Adrenal gland (tissue), 9 donors: ENCODE measurements at regions not wholly inside any gene's neighbourhood (a gene's known extent, or its start where the extent isn't known, plus 50 kb on each side); places are given as distances from the start of the nearest gene placed in this dataset.

Experiments used
- DNase-seq, 7 donors: peaks; one replicate each; pipeline ENCODE4 v3.0.0-alpha.2; 2019 to 2020
- H3K27ac ChIP-seq, 5 donors: fragments of 200-600 bp; sonication (generic) in 4 of 5; 1 replicate in 3 of 5; 2 replicates in 2 of 5; pipeline versions ENCODE4 v1.5.1 to v1.8.0; 2016 to 2020; ENCODE audit warnings: mild to moderate bottlenecking in 1 of 5
- H3K27me3 ChIP-seq: fragments of 200-600 bp; 2 replicates; pipeline ENCODE4 v1.8.0; 2021
- H3K36me3 ChIP-seq, 2 donors: fragments of 200-600 bp; replicated peaks in 1 of 2; 1 replicate in 1 of 2; 2 replicates in 1 of 2; pipeline versions ENCODE4 v1.5.1 to v1.8.0; 2018 to 2022
- H3K4me1 ChIP-seq, 2 donors: fragments of 200-600 bp; replicated peaks in 1 of 2; 1 replicate in 1 of 2; 2 replicates in 1 of 2; pipeline versions ENCODE4 v1.5.1 to v1.8.0; 2018 to 2021
- H3K4me3 ChIP-seq, 4 donors: fragments of 200-600 bp; sonication (generic) in 3 of 4; one replicate each; pipeline ENCODE4 v1.5.1; 2016 to 2018
- H3K9me3 ChIP-seq, 3 donors: fragments of 200-600 bp; sonication (generic) in 1 of 3; replicated peaks in 1 of 3; 1 replicate in 2 of 3; 2 replicates in 1 of 3; pipeline versions ENCODE4 v1.5.1 to v1.8.0; 2016 to 2021
- POLR2A ChIP-seq, 2 donors: fragments of 450-650 bp; IDR thresholded peaks; one replicate each; pipeline ENCODE4 v1.6.1; 2017; ENCODE audit warnings: antibody characterized with exemption in 2 of 2, mild to moderate bottlenecking in 2 of 2, moderate library complexity in 1 of 2
- WGBS, 4 donors: extraction: QIAGEN DNeasy Blood & Tissue Kit in 2 of 4; methylation state at CpG; one replicate each; pipeline versions ENCODE4 v1.1.5 to v1.1.7; 2013 to 2017; 5-methylcytosine and 5-hydroxymethylcytosine counted together
- intact Hi-C, 2 donors: fragments of 100-400 bp; cut with DNase I; formaldehyde crosslinking; loops; one replicate each; pipeline versions ENCODE4 v1.14.1 to v1.15.0; 2022 to 2023
- TF ChIP-seq, protein P1 (sequence below), 6 experiments: fragments of 450-650 bp in 4 of 6; fragments of 200-600 bp in 2 of 6; sonication (generic) in 1 of 6; IDR thresholded peaks; 1 replicate in 5 of 6; 2 replicates in 1 of 6; pipeline versions ENCODE4 v1.5.1 to v1.8.0; 2016 to 2021; ENCODE audit warnings: antibody characterized with exemption in 6 of 6, mild to moderate bottlenecking in 2 of 6, moderate library complexity in 1 of 6
- donor health status: healthy with polysubstance abuse.
- donor health status: Bipolar disorder and iron deficiency.
- donor health status: DM: yes; HTN: yes; CAD: no.
- donor health status: DM: no; HTN: no; CAD: no.
- donor health status: DM: no; HTN: no; CAD: no.

DNA sequence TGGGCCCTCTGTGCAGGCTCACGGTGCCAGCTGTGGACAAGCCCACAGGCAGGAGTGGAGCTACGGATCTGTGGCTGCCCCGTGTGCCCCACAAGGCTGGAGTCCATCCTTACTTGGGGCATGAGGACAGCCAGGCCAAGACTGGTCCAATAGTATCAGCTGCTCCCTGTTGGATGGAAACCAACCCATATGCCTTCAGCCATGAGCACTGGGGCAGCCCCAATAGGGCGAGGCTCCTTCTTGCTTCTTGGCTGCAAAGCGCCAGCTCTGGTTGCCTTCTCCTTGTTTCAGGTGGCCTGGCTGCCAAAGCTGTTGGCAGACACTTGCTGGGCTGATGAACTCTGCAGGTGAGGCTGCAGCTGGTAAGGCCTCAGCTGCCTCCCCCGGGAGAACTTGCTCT, 188.0 kb downstream of the ENGASE start:
- 81 to 87% (median 86%) methylated on average over 3 to 6 of the region's 6 CpGs for WGBS, 4 donors
- Histone ChIP-seq H3K4me1 (no peaks in the 10 kb centered on the region), H3K9me3 (no peaks in the 10 kb centered on the region), H3K27ac (no peak overlapping the region), H3K36me3 (no peaks in the 10 kb centered on the region), H3K27me3 (peaks cover under 1% of the 10 kb centered on the region), H3K4me3 (no peak overlapping the region)
- intact Hi-C loops, result no loop called here
- no peak for DNase-seq
- TF ChIP-seq, protein P1, sequence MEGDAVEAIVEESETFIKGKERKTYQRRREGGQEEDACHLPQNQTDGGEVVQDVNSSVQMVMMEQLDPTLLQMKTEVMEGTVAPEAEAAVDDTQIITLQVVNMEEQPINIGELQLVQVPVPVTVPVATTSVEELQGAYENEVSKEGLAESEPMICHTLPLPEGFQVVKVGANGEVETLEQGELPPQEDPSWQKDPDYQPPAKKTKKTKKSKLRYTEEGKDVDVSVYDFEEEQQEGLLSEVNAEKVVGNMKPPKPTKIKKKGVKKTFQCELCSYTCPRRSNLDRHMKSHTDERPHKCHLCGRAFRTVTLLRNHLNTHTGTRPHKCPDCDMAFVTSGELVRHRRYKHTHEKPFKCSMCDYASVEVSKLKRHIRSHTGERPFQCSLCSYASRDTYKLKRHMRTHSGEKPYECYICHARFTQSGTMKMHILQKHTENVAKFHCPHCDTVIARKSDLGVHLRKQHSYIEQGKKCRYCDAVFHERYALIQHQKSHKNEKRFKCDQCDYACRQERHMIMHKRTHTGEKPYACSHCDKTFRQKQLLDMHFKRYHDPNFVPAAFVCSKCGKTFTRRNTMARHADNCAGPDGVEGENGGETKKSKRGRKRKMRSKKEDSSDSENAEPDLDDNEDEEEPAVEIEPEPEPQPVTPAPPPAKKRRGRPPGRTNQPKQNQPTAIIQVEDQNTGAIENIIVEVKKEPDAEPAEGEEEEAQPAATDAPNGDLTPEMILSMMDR (IDR thresholded peaks at IDR 0.05), result no peak
- no peak for TF ChIP-seq POLR2A (IDR thresholded peaks at IDR 0.05)

- Histone ChIP-seq H3K27ac (no peak overlapping the region), H3K36me3 (no peaks in the 10 kb centered on the region), H3K4me3 (no peak overlapping the region), H3K27me3 (no peaks in the 10 kb centered on the region), H3K4me1 (no peaks in the 10 kb centered on the region), H3K9me3 (no peaks in the 10 kb centered on the region)
- no peak for DNase-seq
- TF ChIP-seq POLR2A (IDR thresholded peaks at IDR 0.05), result no peak
- TF ChIP-seq, protein P1 (IDR thresholded peaks at IDR 0.05), result no peak
- intact Hi-C loops, result no loop called here
- WGBS, 4 donors, result 49 to 68% (median 66%) methylated on average over 11 to 23 of the region's 23 CpGs
These were observed 186.9 kb downstream of the ENGASE start for GRCh38 chr17:79261355-79262072.

DNA sequence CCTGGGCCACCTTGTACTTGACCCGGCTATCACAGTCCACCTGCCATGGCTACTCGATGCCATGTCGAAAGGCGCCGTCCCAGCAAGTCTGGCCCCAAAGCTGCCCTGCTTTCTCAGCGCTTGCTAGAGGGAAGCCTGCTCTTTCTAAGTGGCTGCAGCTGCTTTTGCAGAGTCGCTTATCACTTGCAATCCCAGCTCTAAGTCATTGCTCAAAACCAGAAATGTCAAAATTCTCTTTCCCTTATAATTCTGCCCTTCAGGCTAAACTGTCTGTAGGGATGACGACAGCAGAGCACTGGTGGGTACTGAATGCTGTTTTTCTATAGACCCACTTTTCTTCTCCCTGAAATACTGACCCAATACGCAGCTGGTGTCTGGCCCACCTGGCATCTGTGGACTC, 184.2 kb downstream of the ENGASE start:
- TF ChIP-seq, protein P1 (IDR thresholded peaks at IDR 0.05), result no peak
- Histone ChIP-seq H3K27me3 (peaks cover 9% of the 10 kb centered on the region), H3K27ac (no peak overlapping the region), H3K4me1 (no peaks in the 10 kb centered on the region), H3K4me3 (no peak overlapping the region), H3K9me3 (no peaks in the 10 kb centered on the region), H3K36me3 (no peaks in the 10 kb centered on the region)
- no peak for DNase-seq
- intact Hi-C loops, result no loop called here
- WGBS, 4 donors, result 62 to 76% (median 68%) methylated on average over 8 to 9 of the region's 9 CpGs

GRCh38 chr17:79258041-79258440, 183.4 kb downstream of the ENGASE start:
- Histone ChIP-seq H3K27ac (no peak overlapping the region), H3K36me3 (no peaks in the 10 kb centered on the region), H3K9me3 (no peaks in the 10 kb centered on the region), H3K4me1 (no peaks in the 10 kb centered on the region), H3K27me3 (peaks cover 15% of the 10 kb centered on the region), H3K4me3 (no peak overlapping the region)
- intact Hi-C loops, result no loop called here
- TF ChIP-seq POLR2A (IDR thresholded peaks at IDR 0.05), result no peak
- TF ChIP-seq, protein P1 (IDR thresholded peaks at IDR 0.05), result no peak
- WGBS, 4 donors, result 67 to 77% (median 71%) methylated on average over 6 to 8 of the region's 8 CpGs
- DNase-seq, result no peak
